GM10266 (cell line): ENCODE measurements at regions not wholly inside any gene's neighbourhood (a gene's known extent, or its start where the extent isn't known, plus 50 kb on each side); places are given as distances from the start of the nearest gene placed in this dataset.

ENCODE experiments used
- DNase-seq: peaks from one replicate; pipeline ENCODE4 v3.0.0; 2012; ENCODE audit errors: extremely low spot score
- CTCF ChIP-seq: IDR thresholded peaks from 2 replicates; pipeline ENCODE4 v1.5.1; 2012; ENCODE audit warnings: mild to moderate bottlenecking, low read depth; ENCODE audit not compliant: control insufficient read depth, insufficient read depth; ENCODE audit errors: missing control alignments

GRCh38 chr1:58065520-58065919 is 481.0 kb downstream of the OMA1 start:
- TF ChIP-seq CTCF, result peak; percentile 28
- peak; percentile 8 for DNase-seq

GRCh38 chr1:58064166-58064565 is 482.4 kb downstream of the OMA1 start:
- no peak for TF ChIP-seq CTCF
- no peak for DNase-seq

- no peak for TF ChIP-seq CTCF
- DNase-seq, result no peak
These were observed 483.4 kb downstream of the OMA1 start for GRCh38 chr1:58063095-58063494.

GRCh38 chr1:58062635-58063034 is 483.9 kb downstream of the OMA1 start:
- DNase-seq, result no peak
- no peak for TF ChIP-seq CTCF

GRCh38 chr1:58060559-58061170 is 485.9 kb downstream of the OMA1 start:
- DNase-seq, result no peak
- no peak for TF ChIP-seq CTCF

GRCh38 chr1:58059789-58060188 is 486.7 kb downstream of the OMA1 start:
- DNase-seq, result no peak
- no peak for TF ChIP-seq CTCF

- TF ChIP-seq CTCF, result no peak
- no peak for DNase-seq
These were observed 488.2 kb downstream of the OMA1 start for GRCh38 chr1:58058323-58058722.
